Upper lobe of left lung (tissue), 4 donors: ENCODE measurements at regions not wholly inside any gene's neighbourhood (a gene's known extent, or its start where the extent isn't known, plus 50 kb on each side); places are given as distances from the start of the nearest gene placed in this dataset.

Source experiments
- POLR2A ChIP-seq, 4 donors: fragments of 450-650 bp; IDR thresholded peaks; one replicate each; pipeline ENCODE4 v1.5.1; 2016 to 2017; ENCODE audit warnings: antibody characterized with exemption in 4 of 4, mild to moderate bottlenecking in 2 of 4
- POLR2AphosphoS5 ChIP-seq, 2 donors: sonication (generic); formaldehyde crosslinking; IDR thresholded peaks; one replicate each; pipeline ENCODE4 v1.5.1; 2017; ENCODE audit warnings: antibody characterized with exemption in 2 of 2
- TF ChIP-seq, protein P1 (sequence below), 6 experiments: fragments of 450-650 bp in 4 of 6; fragments of 200-600 bp in 2 of 6; sonication (generic) in 2 of 6; IDR thresholded peaks; one replicate each; pipeline ENCODE4 v1.5.1; 2016 to 2019; ENCODE audit warnings: antibody characterized with exemption in 6 of 6

GRCh38 chr13:64871742-64872141 lies 2358.4 kb downstream of the PCDH9 start:
- TF ChIP-seq POLR2A (IDR thresholded peaks at IDR 0.05), result no peak
- TF ChIP-seq, protein P1, sequence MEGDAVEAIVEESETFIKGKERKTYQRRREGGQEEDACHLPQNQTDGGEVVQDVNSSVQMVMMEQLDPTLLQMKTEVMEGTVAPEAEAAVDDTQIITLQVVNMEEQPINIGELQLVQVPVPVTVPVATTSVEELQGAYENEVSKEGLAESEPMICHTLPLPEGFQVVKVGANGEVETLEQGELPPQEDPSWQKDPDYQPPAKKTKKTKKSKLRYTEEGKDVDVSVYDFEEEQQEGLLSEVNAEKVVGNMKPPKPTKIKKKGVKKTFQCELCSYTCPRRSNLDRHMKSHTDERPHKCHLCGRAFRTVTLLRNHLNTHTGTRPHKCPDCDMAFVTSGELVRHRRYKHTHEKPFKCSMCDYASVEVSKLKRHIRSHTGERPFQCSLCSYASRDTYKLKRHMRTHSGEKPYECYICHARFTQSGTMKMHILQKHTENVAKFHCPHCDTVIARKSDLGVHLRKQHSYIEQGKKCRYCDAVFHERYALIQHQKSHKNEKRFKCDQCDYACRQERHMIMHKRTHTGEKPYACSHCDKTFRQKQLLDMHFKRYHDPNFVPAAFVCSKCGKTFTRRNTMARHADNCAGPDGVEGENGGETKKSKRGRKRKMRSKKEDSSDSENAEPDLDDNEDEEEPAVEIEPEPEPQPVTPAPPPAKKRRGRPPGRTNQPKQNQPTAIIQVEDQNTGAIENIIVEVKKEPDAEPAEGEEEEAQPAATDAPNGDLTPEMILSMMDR (IDR thresholded peaks at IDR 0.05), result no peak
- TF ChIP-seq POLR2AphosphoS5 (IDR thresholded peaks at IDR 0.05), result no peak
